Pancreas (tissue), 10 donors: ENCODE measurements at regions not wholly inside any gene's neighbourhood (a gene's known extent, or its start where the extent isn't known, plus 50 kb on each side); places are given as distances from the start of the nearest gene placed in this dataset.

Source experiments
- ATAC-seq, 4 donors: fragments of 200-7000 bp; cut with Tn5 transposase; one replicate each; pipeline versions ENCODE4 v1.8.0 to v1.9.1; 2020; ENCODE audit warnings: mild to moderate bottlenecking in 4 of 4, moderate library complexity in 4 of 4
- DNase-seq, 6 donors: peaks; one replicate each; pipeline ENCODE4 v3.0.0-alpha.2; 2020
- FAIRE-seq: peaks from 2 replicates; lab custom pipeline; 2012; peaks lifted over from hg19 to GRCh38; lab: Jason Lieb, UNC
- H3K27ac ChIP-seq, 4 donors: fragments of 200-600 bp; sonication (generic); 1 replicate in 3 of 4; 2 replicates in 1 of 4; pipeline versions ENCODE4 v1.5.0 to v1.8.0; 2020
- H3K27me3 ChIP-seq, 4 donors: fragments of 200-600 bp; one replicate each; pipeline ENCODE4 v1.8.0; 2021
- H3K36me3 ChIP-seq, 3 donors: fragments of 200-600 bp; sonication (generic) in 1 of 3; one replicate each; pipeline versions ENCODE4 v1.5.0 to v1.8.0; 2020 to 2021
- H3K4me1 ChIP-seq, 3 donors: fragments of 200-600 bp; one replicate each; pipeline ENCODE4 v1.8.0; 2021
- H3K4me3 ChIP-seq, 4 donors: fragments of 200-600 bp; sonication (generic) in 2 of 4; one replicate each; pipeline versions ENCODE4 v1.5.0 to v1.8.0; 2020 to 2021
- H3K9me3 ChIP-seq, 4 donors: fragments of 200-600 bp; one replicate each; pipeline ENCODE4 v1.8.0; 2021
- WGBS, 2 donors: extraction: QIAGEN DNeasy Blood & Tissue Kit; methylation state at CpG; one replicate each; pipeline ENCODE4 v1.1.7; 2013; 5-methylcytosine and 5-hydroxymethylcytosine counted together
- intact Hi-C, 3 donors: fragments of 100-400 bp; cut with DNase I; formaldehyde crosslinking; loops; one replicate each; pipeline versions ENCODE4 v1.11.1 to v1.14.2; 2022
- TF ChIP-seq, protein P1 (sequence below), 4 donors: fragments of 200-600 bp; sonication (generic) in 3 of 4; IDR thresholded peaks; one replicate each; pipeline versions ENCODE4 v1.5.0 to v1.8.0; 2021; ENCODE audit warnings: antibody characterized with exemption in 4 of 4
- donor health status: healthy with polysubstance abuse.
- donor health status: DM: no; HTN: no; CAD: no; lungs with moderate emphysema.
- donor health status: DM: no; HTN: no; CAD: no.
- donor health status: control.
- donor health status: control.
- donor health status: Bipolar disorder and iron deficiency.
- donor health status: DM: yes; HTN: yes; CAD: no.
- donor health status: DM: no; HTN: no; CAD: no.
- donor health status: DM: no; HTN: no; CAD: no.
- donor health status: DM: yes; HTN: yes; CAD: no.

DNA sequence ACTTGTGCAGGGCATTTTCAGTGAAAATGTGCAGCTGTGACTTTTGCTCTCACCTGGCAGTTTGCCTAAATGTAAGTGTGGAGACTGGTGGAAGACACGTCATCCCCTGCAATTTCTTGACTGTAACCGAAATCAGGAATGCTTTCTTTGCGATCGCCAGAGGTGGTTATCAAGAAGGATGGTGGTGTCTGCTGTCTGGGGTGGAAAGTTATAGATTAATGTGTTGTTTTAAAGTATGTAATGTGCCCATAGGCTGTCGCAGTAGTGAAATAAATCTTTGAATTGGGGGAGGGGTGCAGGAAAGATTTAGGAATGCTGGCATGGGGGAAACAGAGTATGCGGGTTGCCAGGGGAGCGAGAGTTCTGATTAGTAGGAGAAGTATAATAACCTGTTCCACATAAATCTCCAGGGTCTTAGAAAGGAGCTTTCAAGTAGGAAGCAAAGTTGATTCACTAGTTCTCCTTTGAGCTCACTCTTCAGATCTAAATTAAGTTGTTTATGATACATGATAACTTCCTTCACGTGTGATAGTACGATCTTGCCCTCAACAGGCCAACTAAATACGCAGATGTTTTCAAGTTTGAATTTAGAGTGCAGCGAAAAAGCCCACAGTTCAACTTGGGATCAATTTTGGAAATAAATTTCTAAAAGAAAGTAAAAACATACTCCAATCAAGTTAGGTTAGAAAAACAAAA lies 1520.0 kb upstream of the SLC10A2 start:
- Histone ChIP-seq H3K4me1 (no peaks in the 10 kb centered on the region), H3K36me3 (no peaks in the 10 kb centered on the region), H3K27me3 (no peaks in the 10 kb centered on the region), H3K9me3 (no peaks in the 10 kb centered on the region), H3K27ac (no peak overlapping the region), H3K4me3 (peak overlapping the region in 2 of 4 donors; percentile 19 to 27)
- peak; percentile 77 to 89 (median 86) for ATAC-seq
- TF ChIP-seq, protein P1, sequence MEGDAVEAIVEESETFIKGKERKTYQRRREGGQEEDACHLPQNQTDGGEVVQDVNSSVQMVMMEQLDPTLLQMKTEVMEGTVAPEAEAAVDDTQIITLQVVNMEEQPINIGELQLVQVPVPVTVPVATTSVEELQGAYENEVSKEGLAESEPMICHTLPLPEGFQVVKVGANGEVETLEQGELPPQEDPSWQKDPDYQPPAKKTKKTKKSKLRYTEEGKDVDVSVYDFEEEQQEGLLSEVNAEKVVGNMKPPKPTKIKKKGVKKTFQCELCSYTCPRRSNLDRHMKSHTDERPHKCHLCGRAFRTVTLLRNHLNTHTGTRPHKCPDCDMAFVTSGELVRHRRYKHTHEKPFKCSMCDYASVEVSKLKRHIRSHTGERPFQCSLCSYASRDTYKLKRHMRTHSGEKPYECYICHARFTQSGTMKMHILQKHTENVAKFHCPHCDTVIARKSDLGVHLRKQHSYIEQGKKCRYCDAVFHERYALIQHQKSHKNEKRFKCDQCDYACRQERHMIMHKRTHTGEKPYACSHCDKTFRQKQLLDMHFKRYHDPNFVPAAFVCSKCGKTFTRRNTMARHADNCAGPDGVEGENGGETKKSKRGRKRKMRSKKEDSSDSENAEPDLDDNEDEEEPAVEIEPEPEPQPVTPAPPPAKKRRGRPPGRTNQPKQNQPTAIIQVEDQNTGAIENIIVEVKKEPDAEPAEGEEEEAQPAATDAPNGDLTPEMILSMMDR (IDR thresholded peaks at IDR 0.05), result no peak
- peak in 3 of 6 donors; percentile 31 to 63 (median 57) for DNase-seq
- FAIRE-seq, result no peak
- intact Hi-C loops, result no loop called here
- 33% methylated on average over 11 of the region's 11 CpGs for WGBS, 2 donors

DNA sequence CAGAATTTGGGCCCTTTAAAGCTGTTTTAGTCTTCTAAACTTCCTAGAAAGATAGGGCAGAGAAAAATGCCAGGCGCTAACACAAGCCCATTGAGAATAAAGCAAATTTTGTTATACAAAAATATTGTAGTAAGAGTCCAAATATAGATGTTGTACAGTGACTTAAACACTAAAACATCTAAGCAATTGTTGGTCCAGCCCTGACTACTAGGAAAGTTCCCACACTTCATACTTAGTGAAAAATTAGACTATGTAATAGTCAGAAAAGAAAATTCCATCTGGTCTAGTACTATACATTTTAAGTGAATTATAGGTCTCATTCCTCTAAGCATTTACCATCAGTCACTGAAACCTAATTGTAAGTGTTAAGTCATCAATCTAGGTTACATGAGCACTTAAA lies 1518.3 kb upstream of the SLC10A2 start:
- FAIRE-seq (no peak), ATAC-seq (no peak), DNase-seq (no peak)
- Histone ChIP-seq H3K4me1 (no peaks in the 10 kb centered on the region), H3K27me3 (no peaks in the 10 kb centered on the region), H3K27ac (no peak overlapping the region), H3K9me3 (no peaks in the 10 kb centered on the region), H3K4me3 (no peak overlapping the region), H3K36me3 (no peaks in the 10 kb centered on the region)
- WGBS, 2 donors, result 94 to 100% methylated on average over 1 of the region's 1 CpG
- TF ChIP-seq, protein P1 (IDR thresholded peaks at IDR 0.05), result no peak
- intact Hi-C loops, result no loop called here

DNA sequence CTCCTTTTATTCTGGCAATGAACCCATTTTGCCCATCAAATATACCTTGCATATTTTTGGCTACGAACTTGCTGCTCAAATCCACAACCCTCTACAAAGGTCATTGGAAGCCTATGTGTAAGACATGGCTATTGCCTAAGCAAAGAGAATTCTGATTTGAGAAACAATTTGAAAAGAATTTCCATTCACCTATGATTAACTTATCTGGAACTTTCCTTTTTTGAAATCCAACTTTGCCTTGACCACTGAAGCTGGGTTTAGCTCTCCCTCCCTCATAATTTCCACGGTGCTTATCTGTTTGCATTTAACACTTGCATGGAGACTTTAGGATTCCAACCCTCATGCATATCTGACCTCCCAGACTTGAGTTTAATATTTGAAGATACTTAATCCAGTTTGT lies 1514.7 kb upstream of the SLC10A2 start:
- intact Hi-C loops, result no loop called here
- FAIRE-seq, result no peak

DNA sequence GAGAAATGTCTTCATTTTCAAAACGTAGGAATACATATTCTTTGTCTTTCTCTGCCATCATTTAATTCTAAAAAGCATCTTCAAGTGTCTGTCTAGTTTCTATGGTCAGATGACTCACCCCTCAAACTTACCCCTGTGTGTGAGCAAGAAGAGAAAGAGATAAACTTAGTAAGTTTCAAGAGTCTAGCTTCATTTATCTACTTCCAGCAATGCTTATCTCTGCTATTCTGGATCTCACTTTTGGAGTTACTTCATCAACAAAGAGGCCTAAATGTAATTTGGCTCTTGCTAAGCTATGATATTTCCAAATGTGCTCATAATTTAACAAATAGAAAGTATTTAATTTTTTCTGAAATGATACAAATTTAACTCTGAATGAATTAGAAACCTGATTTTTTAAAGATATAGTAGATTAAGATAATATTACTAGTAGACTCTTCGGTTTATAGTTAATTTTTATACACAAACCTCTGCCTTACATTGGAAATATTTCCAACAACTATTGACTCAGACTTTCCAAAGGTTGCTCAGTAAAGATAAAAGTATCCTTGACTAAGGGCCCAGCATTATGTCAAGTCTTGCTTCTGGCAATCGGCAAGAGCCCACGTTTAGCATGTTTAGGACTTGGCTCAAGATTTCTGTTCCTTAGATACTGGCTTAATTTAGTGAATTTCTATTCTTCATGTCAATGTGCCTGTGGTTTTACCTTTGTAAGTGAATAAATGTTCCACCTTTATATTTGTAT lies 1511.0 kb upstream of the SLC10A2 start:
- intact Hi-C loops, result no loop called here
- ATAC-seq (peak in 3 of 4 donors; percentile 47 to 73 (median 71)), FAIRE-seq (no peak), DNase-seq (no peak)
- no peaks in the 10 kb centered on the region for H3K36me3 ChIP-seq
- H3K9me3 ChIP-seq, result no peaks in the 10 kb centered on the region
- TF ChIP-seq, protein P1 (IDR thresholded peaks at IDR 0.05), result no peak
- no peaks in the 10 kb centered on the region for H3K4me1 ChIP-seq
- WGBS, 2 donors, result 45 to 51% methylated on average over 4 of the region's 4 CpGs
- H3K4me3 ChIP-seq, result no peak overlapping the region
- H3K27ac ChIP-seq, result no peak overlapping the region
- no peaks in the 10 kb centered on the region for H3K27me3 ChIP-seq

More for the DNA sequence above, 1514.7 kb upstream of the SLC10A2 start:
- Histone ChIP-seq H3K9me3 (no peaks in the 10 kb centered on the region), H3K36me3 (no peaks in the 10 kb centered on the region), H3K27me3 (no peaks in the 10 kb centered on the region), H3K27ac (no peak overlapping the region), H3K4me1 (no peaks in the 10 kb centered on the region), H3K4me3 (no peak overlapping the region)
- WGBS, 2 donors, result 47 to 54% methylated on average over 2 of the region's 2 CpGs
- TF ChIP-seq, protein P1 (IDR thresholded peaks at IDR 0.05), result no peak
- ATAC-seq (no peak), DNase-seq (no peak)

DNA sequence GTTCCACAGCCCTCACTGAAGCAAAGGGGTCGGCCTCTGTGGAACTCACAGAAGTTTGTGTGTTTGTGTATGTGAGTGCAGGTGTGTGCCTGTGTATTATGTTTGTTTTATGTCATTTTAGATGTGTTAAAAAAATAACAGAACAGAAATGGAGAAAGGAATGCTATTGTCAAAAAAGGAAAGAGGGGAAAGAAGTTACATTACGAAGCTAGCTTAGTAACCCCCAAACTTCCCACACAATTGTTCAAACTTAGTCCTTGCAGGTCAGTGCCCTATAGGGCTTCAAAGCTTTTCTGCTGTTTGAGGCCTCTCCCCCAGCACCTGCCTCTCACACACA lies 1505.6 kb upstream of the SLC10A2 start:
- intact Hi-C loops, result no loop called here
- DNase-seq (no peak), ATAC-seq (no peak), FAIRE-seq (no peak)
- H3K9me3 ChIP-seq, result no peaks in the 10 kb centered on the region
- TF ChIP-seq, protein P1 (IDR thresholded peaks at IDR 0.05), result no peak
- no peak overlapping the region for H3K4me3 ChIP-seq
- peak overlapping the region in 1 of 4 donors; percentile 6 for H3K27ac ChIP-seq
- H3K4me1 ChIP-seq, result no peaks in the 10 kb centered on the region
- 47 to 48% methylated on average over 2 of the region's 2 CpGs for WGBS, 2 donors
- no peaks in the 10 kb centered on the region for H3K27me3 ChIP-seq
- no peaks in the 10 kb centered on the region for H3K36me3 ChIP-seq
